Colonic mucosa (tissue), 4 donors: ENCODE measurements at regions not wholly inside any gene's neighbourhood (a gene's known extent, or its start where the extent isn't known, plus 50 kb on each side); places are given as distances from the start of the nearest gene placed in this dataset.

Source experiments
- DNase-seq: peaks from one replicate; pipeline ENCODE4 v3.0.0-alpha.2; 2020
- H3K27ac ChIP-seq: fragments of 200-600 bp; one replicate; pipeline ENCODE4 v1.8.0; 2021
- H3K27me3 ChIP-seq: fragments of 200-600 bp; one replicate; pipeline ENCODE4 v1.8.0; 2021
- H3K36me3 ChIP-seq: fragments of 200-600 bp; one replicate; pipeline ENCODE4 v1.8.0; 2021
- H3K4me1 ChIP-seq: fragments of 200-600 bp; one replicate; pipeline ENCODE4 v1.8.0; 2021; ENCODE audit warnings: mild to moderate bottlenecking
- H3K4me3 ChIP-seq: fragments of 200-600 bp; one replicate; pipeline ENCODE4 v1.8.0; 2021
- H3K9ac ChIP-seq, 2 donors: one replicate each; pipeline ENCODE4 v1.7.0; 2013; ENCODE audit warnings: control low read depth in 2 of 2, low read depth in 2 of 2, low read length in 2 of 2
- H3K9me3 ChIP-seq: fragments of 200-600 bp; one replicate; pipeline ENCODE4 v1.8.0; 2021
- intact Hi-C: fragments of 100-400 bp; cut with DNase I; formaldehyde crosslinking; loops from one replicate; pipeline ENCODE4 v1.14.1; 2022
- TF ChIP-seq, protein P1 (sequence below): fragments of 200-600 bp; IDR thresholded peaks from one replicate; pipeline ENCODE4 v1.8.0; 2022; ENCODE audit warnings: antibody characterized with exemption, mild to moderate bottlenecking
- donor health status: healthy.
- donor health status: DM: no; HTN: no; CAD: no.
- donor health status: DM: no; HTN: no; CAD: no.

DNA sequence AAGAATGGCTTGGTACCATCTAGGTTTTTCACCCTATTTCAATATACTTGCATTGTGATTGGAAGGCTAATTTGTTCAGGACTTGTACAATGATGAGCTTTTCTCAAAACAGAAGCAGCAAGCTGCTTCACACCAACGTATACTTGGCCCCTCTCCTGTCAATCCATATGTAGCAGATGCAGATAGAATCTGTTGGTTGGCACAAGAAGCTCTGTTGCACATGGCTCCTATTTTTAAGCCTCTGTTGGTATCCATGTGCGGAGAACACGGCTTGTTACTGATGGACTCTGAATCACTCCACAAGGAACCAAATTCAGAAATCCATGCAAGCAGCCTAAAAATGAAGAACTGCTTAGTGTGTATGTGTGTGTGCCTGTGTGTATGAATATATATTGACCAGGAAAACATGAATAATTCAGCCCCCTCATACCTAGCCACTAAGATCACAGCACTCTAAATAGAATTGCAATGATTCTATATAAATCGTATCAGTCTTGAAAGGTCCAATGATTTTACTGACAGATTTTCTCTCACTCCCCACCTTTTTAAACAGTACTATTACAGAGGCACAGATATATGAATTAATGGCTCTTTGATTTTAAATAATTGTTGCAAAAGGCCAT lies 258.4 kb upstream of the DPYD start:
- Histone ChIP-seq H3K4me3 (no peak overlapping the region), H3K9me3 (no peaks in the 10 kb centered on the region), H3K4me1 (no peaks in the 10 kb centered on the region), H3K36me3 (no peaks in the 10 kb centered on the region), H3K27ac (no peak overlapping the region), H3K27me3 (no peaks in the 10 kb centered on the region), H3K9ac (no peak overlapping the region)
- TF ChIP-seq, protein P1, sequence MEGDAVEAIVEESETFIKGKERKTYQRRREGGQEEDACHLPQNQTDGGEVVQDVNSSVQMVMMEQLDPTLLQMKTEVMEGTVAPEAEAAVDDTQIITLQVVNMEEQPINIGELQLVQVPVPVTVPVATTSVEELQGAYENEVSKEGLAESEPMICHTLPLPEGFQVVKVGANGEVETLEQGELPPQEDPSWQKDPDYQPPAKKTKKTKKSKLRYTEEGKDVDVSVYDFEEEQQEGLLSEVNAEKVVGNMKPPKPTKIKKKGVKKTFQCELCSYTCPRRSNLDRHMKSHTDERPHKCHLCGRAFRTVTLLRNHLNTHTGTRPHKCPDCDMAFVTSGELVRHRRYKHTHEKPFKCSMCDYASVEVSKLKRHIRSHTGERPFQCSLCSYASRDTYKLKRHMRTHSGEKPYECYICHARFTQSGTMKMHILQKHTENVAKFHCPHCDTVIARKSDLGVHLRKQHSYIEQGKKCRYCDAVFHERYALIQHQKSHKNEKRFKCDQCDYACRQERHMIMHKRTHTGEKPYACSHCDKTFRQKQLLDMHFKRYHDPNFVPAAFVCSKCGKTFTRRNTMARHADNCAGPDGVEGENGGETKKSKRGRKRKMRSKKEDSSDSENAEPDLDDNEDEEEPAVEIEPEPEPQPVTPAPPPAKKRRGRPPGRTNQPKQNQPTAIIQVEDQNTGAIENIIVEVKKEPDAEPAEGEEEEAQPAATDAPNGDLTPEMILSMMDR: no peak
- intact Hi-C loops: no loop called here
- no peak for DNase-seq

DNA sequence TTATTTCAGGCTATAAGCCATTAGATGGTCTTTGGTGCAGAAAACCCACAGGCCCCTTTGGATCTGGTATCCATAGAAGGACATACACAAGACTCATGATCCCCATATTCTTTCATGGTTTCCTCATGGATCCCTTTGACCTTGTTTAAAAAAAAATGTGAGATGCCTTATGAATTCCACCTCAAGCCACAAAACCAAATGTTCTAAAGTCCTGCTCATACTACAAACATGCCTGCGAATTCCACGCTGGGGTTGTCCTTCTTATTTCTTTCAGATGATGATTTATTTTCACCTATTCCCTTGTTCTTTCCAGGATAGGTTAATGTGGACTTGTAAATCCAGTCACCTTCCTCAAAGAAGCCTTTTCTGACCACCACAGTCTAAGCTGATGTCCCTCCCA lies 256.9 kb upstream of the DPYD start:
- intact Hi-C loops: no loop called here
- TF ChIP-seq, protein P1: no peak
- H3K27me3 ChIP-seq: no peaks in the 10 kb centered on the region
- H3K27ac ChIP-seq: no peak overlapping the region
- no peak for DNase-seq
- H3K36me3 ChIP-seq: no peaks in the 10 kb centered on the region
- H3K4me3 ChIP-seq: no peak overlapping the region
- H3K9ac ChIP-seq: no peak overlapping the region
- H3K9me3 ChIP-seq: no peaks in the 10 kb centered on the region
- no peaks in the 10 kb centered on the region for H3K4me1 ChIP-seq

DNA sequence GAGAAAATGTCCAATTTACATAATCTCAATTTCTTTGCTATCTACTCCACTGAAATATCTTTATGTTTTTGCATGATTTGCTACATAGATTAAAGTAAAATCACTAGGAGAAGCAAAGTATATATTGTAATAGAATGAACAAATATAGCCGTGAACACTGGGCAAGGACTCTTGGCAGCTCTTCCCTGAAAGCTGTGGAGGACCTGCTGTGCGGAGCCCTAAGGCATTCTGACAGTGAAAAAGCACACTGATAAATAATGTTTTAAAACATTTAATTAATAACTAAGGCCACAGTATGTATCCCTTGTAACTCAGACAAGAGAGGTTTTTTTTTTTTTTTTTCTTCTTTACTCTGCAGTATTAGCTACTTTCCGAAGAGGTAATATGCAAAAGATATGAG lies 256.1 kb upstream of the DPYD start:
- no peaks in the 10 kb centered on the region for H3K27me3 ChIP-seq
- TF ChIP-seq, protein P1: no peak
- H3K4me3 ChIP-seq: no peak overlapping the region
- no peak overlapping the region for H3K27ac ChIP-seq
- no peaks in the 10 kb centered on the region for H3K9me3 ChIP-seq
- intact Hi-C loops: no loop called here
- H3K4me1 ChIP-seq: no peaks in the 10 kb centered on the region
- no peak for DNase-seq
- H3K36me3 ChIP-seq: no peaks in the 10 kb centered on the region
- no peak overlapping the region for H3K9ac ChIP-seq

DNA sequence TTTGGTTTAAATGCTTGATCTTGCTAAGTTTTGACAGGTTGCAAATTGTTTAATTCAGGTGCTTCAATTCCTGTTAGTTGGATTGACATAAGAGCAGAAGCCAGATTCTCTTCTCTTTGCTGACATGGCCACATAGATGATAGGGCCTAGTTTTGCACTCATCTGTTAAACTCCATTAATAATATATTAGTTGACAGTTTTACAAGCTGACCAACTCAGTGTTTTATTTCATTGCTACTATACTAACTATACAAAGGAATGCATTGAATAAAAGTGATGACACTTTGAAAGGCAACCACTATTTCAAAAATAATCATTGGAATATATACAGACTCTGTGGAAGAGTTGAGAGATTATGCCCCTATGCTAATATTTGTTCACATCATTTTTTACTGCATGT lies 255.6 kb upstream of the DPYD start:
- no peak overlapping the region for H3K4me3 ChIP-seq
- no peaks in the 10 kb centered on the region for H3K9me3 ChIP-seq
- no peaks in the 10 kb centered on the region for H3K4me1 ChIP-seq
- intact Hi-C loops: no loop called here
- no peak overlapping the region for H3K9ac ChIP-seq
- H3K36me3 ChIP-seq: no peaks in the 10 kb centered on the region
- TF ChIP-seq, protein P1: no peak
- no peak for DNase-seq
- no peak overlapping the region for H3K27ac ChIP-seq
- H3K27me3 ChIP-seq: no peaks in the 10 kb centered on the region

DNA sequence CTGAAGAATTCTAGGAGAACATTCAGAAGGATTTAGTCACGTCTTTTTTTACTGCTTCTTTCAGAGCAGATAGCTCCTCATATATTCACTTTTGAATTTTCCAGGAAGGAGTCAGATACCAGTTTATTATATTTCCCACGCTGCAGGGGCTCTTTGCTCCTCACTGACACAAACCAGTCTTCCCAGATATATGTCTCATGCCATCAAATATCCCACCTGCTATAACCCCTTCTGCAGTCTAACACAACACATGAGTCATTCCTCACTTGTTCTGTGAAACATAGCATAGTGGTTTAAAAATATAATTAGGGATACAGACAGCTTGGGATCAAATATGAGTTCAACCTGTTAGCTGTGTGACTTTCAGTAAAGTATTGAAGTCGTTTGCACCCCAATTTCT lies 251.7 kb upstream of the DPYD start:
- no peaks in the 10 kb centered on the region for H3K4me1 ChIP-seq
- H3K27ac ChIP-seq: no peak overlapping the region
- intact Hi-C loops: no loop called here
- no peaks in the 10 kb centered on the region for H3K9me3 ChIP-seq
- H3K4me3 ChIP-seq: no peak overlapping the region
- no peaks in the 10 kb centered on the region for H3K36me3 ChIP-seq
- DNase-seq: no peak
- no peaks in the 10 kb centered on the region for H3K27me3 ChIP-seq
- TF ChIP-seq, protein P1: no peak
- no peak overlapping the region for H3K9ac ChIP-seq

DNA sequence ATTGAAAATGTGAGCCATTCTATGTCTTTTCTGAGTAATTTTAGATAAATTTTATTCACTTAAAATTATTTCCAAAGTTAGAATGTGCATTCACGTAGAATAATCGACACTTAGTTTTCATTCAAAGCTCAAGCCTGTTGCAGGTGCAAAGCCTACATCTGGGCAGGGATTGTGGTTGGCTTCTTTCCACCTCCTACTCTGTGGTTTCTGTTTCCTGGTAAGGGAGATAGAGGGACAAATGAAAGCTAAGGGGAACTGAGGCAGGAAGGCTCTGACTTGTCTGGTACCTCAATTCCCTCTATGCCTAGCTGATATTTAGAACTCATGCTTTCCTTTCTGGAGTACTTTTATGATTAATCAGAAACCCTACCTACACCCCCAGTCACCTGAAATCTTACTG lies 251.2 kb upstream of the DPYD start:
- DNase-seq: no peak
- no peak overlapping the region for H3K27ac ChIP-seq
- H3K9me3 ChIP-seq: no peaks in the 10 kb centered on the region
- H3K4me3 ChIP-seq: no peak overlapping the region
- H3K9ac ChIP-seq: no peak overlapping the region
- intact Hi-C loops: no loop called here
- TF ChIP-seq, protein P1: no peak
- H3K27me3 ChIP-seq: no peaks in the 10 kb centered on the region
- H3K4me1 ChIP-seq: no peaks in the 10 kb centered on the region
- H3K36me3 ChIP-seq: no peaks in the 10 kb centered on the region
